ENCODE measurements at regions not wholly inside any gene's neighbourhood (a gene's known extent, or its start where the extent isn't known, plus 50 kb on each side); places are given as distances from the start of the nearest gene placed in this dataset.
A peak's percentile ranks its signal among the peaks of the same experiment; 100 is the strongest.

GRCh38 chr15:25051399-25052154 is 96.8 kb downstream of the SNRPN start:
- no peak for DNase-seq (ENCODE audit: low spot score in 2 of 2, unreplicated experiment in 2 of 2)
- no peak overlapping the region for H3K27ac Mint-ChIP-seq
- peaks cover 97% of the 10 kb centered on the region for H3K36me3 Mint-ChIP-seq
- H3K27me3 Mint-ChIP-seq (ENCODE audit: low read depth) = no peaks in the 10 kb centered on the region
- TF ChIP-seq, protein P1, sequence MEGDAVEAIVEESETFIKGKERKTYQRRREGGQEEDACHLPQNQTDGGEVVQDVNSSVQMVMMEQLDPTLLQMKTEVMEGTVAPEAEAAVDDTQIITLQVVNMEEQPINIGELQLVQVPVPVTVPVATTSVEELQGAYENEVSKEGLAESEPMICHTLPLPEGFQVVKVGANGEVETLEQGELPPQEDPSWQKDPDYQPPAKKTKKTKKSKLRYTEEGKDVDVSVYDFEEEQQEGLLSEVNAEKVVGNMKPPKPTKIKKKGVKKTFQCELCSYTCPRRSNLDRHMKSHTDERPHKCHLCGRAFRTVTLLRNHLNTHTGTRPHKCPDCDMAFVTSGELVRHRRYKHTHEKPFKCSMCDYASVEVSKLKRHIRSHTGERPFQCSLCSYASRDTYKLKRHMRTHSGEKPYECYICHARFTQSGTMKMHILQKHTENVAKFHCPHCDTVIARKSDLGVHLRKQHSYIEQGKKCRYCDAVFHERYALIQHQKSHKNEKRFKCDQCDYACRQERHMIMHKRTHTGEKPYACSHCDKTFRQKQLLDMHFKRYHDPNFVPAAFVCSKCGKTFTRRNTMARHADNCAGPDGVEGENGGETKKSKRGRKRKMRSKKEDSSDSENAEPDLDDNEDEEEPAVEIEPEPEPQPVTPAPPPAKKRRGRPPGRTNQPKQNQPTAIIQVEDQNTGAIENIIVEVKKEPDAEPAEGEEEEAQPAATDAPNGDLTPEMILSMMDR (IDR thresholded peaks at IDR 0.05; ENCODE audit: unreplicated experiment) = no peak
- peaks cover 82% of the 10 kb centered on the region for H3K9me3 Mint-ChIP-seq
- H3K4me1 Mint-ChIP-seq = no peaks in the 10 kb centered on the region
- H3K4me3 Mint-ChIP-seq = no peak overlapping the region

GRCh38 chr15:25052191-25052999 is 97.6 kb downstream of the SNRPN start:
- no peak overlapping the region for H3K4me3 Mint-ChIP-seq
- H3K27me3 Mint-ChIP-seq (ENCODE audit: low read depth) = no peaks in the 10 kb centered on the region
- no peaks in the 10 kb centered on the region for H3K4me1 Mint-ChIP-seq
- no peak for DNase-seq (ENCODE audit: low spot score in 2 of 2, unreplicated experiment in 2 of 2)
- peaks cover 97% of the 10 kb centered on the region for H3K36me3 Mint-ChIP-seq
- H3K9me3 Mint-ChIP-seq = peaks cover 81% of the 10 kb centered on the region
- no peak overlapping the region for H3K27ac Mint-ChIP-seq
- TF ChIP-seq, protein P1 (IDR thresholded peaks at IDR 0.05; ENCODE audit: unreplicated experiment) = no peak

GRCh38 chr15:25053000-25053815 is 98.4 kb downstream of the SNRPN start:
- TF ChIP-seq, protein P1 (IDR thresholded peaks at IDR 0.05; ENCODE audit: unreplicated experiment) = no peak
- Mint-ChIP-seq H3K4me3 (no peak overlapping the region), H3K27me3 (ENCODE audit: low read depth) (no peaks in the 10 kb centered on the region), H3K4me1 (no peaks in the 10 kb centered on the region), H3K9me3 (peaks cover 82% of the 10 kb centered on the region), H3K36me3 (peaks cover 97% of the 10 kb centered on the region), H3K27ac (no peak overlapping the region)
- DNase-seq (ENCODE audit: low spot score in 2 of 2, unreplicated experiment in 2 of 2) = peak in 1 of 2 experiments; percentile 2

DNA sequence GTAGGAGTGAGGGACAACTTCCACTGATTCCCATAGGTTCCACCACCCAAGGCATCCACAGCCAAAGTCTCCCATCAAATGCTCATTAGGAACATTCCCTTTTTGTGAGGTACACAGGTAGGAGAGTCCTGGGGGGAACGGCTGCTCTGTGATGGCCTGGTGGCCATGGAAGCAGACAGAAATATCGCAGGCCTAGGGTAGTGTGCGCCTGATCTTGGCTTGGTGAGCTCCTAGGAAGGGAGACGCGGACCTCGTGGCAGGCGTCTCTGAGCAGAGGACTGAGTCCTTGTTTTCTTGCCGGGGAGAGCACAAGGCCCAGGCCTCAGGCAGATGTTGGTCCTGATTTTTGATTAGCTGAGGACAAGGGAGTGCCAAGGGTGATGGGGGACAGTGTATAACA is 99.5 kb downstream of the SNRPN start:
- H3K27ac Mint-ChIP-seq = no peak overlapping the region
- TF ChIP-seq, protein P1 (IDR thresholded peaks at IDR 0.05; ENCODE audit: unreplicated experiment) = no peak
- H3K36me3 Mint-ChIP-seq = peaks cover 99% of the 10 kb centered on the region
- H3K27me3 Mint-ChIP-seq (ENCODE audit: low read depth) = no peaks in the 10 kb centered on the region
- peaks cover 86% of the 10 kb centered on the region for H3K9me3 Mint-ChIP-seq
- peak in 1 of 2 experiments; percentile 12 for DNase-seq (ENCODE audit: low spot score in 2 of 2, unreplicated experiment in 2 of 2)
- H3K4me3 Mint-ChIP-seq = no peak overlapping the region
- no peaks in the 10 kb centered on the region for H3K4me1 Mint-ChIP-seq

DNA sequence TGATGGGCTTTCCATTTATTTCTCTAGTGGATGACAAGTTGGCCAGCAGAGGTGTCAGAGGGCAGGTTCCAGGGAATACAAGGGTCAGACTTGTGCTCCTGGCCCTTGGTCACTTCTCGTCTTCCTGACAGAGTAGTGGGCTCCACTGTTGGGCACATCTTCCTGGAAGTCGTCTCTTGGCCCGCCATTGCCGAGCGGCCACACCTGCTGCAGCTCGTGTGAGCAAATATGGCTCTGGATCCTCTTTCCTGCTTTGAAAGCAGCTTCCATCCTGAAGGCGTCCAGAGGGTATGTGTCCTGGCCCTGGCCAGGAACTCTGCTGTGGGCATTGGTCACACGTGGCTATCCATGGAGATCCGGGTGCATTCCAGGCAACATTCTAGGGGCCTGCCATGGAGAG is 100.2 kb downstream of the SNRPN start:
- H3K27ac Mint-ChIP-seq = no peak overlapping the region
- peaks cover 99% of the 10 kb centered on the region for H3K36me3 Mint-ChIP-seq
- H3K9me3 Mint-ChIP-seq = peaks cover 86% of the 10 kb centered on the region
- H3K4me3 Mint-ChIP-seq = no peak overlapping the region
- H3K27me3 Mint-ChIP-seq (ENCODE audit: low read depth) = no peaks in the 10 kb centered on the region
- no peaks in the 10 kb centered on the region for H3K4me1 Mint-ChIP-seq
- TF ChIP-seq, protein P1 (IDR thresholded peaks at IDR 0.05; ENCODE audit: unreplicated experiment) = no peak
- DNase-seq (ENCODE audit: low spot score in 2 of 2, unreplicated experiment in 2 of 2) = peak in 1 of 2 experiments; percentile 7

Measured in mesothelial cell of epicardium (in vitro differentiated cells).